ENCODE measurements at regions not wholly inside any gene's neighbourhood (a gene's known extent, or its start where the extent isn't known, plus 50 kb on each side); places are given as distances from the start of the nearest gene placed in this dataset.
"Not testable (repeated sequence)": the region's sequence is repeated elsewhere in the genome, so short reads cannot be mapped to it uniquely, and the experiment has no call there.

DNA sequence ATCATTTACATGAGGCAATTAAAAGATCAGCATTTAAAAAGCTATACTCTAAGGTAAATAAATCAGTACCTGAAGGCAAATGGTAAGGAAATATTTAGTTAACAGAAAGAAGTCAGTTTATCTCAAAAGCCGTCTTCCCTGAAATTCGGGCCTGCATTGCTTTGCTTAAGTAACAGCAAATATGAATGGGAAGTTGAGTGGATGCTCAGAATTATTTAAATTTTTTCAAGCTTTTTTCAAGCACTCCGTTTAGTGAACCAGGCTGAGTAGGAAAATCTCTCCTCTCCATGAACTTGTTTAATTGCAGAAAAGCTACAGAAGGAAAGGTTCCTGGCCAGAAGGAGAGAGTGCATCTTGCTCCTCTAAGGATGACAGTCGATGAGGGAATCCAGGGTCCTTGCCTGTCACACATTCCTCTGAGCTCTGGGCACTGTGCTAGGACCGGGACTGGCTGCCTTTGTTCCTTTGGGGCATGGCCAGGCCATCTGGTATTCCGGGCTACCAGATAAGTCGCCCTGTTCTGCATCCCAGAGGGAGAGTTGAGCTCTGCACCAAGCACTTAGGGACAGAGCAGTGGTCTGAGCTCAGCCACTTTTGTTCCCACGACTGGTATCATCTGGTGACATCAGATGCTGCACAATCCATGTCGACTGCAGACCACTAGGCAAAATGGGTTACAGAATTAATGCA, 77.6 kb downstream of the RIN2 start:
- in situ Hi-C loops (cut with MboI; ENCODE audit: low pct_unique_long_range_greater_than_20kb, low sequenced_read_pairs, unreplicated experiment), result no loop called here
- DNase-seq (ENCODE audit: low spot score), result no peak
- TF ChIP-seq, protein P1, sequence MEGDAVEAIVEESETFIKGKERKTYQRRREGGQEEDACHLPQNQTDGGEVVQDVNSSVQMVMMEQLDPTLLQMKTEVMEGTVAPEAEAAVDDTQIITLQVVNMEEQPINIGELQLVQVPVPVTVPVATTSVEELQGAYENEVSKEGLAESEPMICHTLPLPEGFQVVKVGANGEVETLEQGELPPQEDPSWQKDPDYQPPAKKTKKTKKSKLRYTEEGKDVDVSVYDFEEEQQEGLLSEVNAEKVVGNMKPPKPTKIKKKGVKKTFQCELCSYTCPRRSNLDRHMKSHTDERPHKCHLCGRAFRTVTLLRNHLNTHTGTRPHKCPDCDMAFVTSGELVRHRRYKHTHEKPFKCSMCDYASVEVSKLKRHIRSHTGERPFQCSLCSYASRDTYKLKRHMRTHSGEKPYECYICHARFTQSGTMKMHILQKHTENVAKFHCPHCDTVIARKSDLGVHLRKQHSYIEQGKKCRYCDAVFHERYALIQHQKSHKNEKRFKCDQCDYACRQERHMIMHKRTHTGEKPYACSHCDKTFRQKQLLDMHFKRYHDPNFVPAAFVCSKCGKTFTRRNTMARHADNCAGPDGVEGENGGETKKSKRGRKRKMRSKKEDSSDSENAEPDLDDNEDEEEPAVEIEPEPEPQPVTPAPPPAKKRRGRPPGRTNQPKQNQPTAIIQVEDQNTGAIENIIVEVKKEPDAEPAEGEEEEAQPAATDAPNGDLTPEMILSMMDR (IDR thresholded peaks at IDR 0.05; ENCODE audit: extremely low read depth, insufficient read depth, missing control alignments), result no peak

DNA sequence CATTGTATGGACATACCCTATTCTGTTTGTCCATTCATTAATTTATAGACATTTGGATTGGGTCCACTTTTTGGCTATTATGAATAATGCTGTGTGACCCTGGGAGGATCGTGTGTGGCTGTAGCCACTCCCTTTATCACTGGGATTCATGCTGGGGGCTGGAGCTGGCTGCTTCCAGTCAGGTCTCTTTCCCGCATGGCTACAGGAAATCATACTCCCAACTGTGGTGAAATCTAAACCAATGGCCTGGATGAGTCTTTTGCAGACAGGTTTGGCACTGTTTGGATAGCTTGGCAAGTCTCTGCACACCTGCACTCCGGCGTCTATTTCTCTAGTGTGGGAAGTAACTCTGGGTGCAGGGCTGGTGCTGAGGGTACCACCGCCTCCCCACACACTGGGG, 80.4 kb downstream of the RIN2 start:
- no peak for DNase-seq (ENCODE audit: low spot score)
- in situ Hi-C loops (cut with MboI; ENCODE audit: low pct_unique_long_range_greater_than_20kb, low sequenced_read_pairs, unreplicated experiment), result no loop called here
- TF ChIP-seq, protein P1 (IDR thresholded peaks at IDR 0.05; ENCODE audit: extremely low read depth, insufficient read depth, missing control alignments), result no peak

DNA sequence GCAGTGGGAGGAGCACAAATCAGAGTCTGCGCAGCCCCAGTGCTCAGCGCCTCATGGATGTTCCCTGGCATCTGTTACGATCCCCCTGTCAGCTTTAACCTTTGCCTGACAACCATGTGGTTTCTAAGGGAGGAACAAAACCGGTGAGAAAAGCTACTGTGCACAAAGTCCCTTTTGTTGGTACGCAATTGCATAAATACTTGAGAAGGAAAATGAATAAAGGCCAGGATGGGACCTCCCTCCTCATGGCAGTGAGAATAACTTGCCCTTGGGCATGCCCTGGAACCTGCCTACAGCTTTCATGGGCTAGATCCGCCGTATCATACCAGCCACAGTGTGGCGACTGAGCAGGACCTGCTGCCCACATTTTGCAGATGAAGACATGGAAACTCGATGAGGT, 81.0 kb downstream of the RIN2 start:
- in situ Hi-C loops (cut with MboI; ENCODE audit: low pct_unique_long_range_greater_than_20kb, low sequenced_read_pairs, unreplicated experiment), result no loop called here
- no peak for DNase-seq (ENCODE audit: low spot score)

DNA sequence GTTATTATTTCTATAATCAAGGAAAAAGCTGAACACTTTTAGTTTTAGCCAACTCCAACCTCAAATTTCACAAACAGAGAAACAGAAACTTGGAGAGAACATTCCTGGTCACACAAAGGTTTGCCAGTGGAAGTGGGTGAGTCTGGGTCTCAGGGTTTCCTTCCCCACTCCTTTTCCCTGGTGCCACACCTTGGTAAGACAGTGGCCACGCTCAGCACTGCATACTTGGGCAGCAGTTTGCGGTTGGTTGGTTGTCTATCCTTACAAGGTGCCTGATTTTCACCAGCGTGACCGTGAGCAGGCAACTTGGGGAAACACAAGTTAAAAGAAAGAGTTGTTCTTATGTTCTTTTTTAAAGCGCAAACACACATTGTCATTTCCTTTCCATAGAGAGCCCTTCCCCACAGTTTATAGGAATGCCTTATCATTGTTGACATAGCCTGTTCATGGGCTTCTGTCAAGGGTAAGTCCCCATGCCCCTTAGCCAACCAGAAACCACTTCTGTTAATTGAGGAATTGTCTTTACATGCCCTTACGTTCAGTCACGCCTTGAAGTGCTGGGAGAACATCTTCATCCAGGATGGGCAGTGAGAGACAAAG, 82.2 kb downstream of the RIN2 start:
- no peak for DNase-seq (ENCODE audit: low spot score)
- in situ Hi-C loops (cut with MboI; ENCODE audit: low pct_unique_long_range_greater_than_20kb, low sequenced_read_pairs, unreplicated experiment), result no loop called here

More for the DNA sequence above, 81.0 kb downstream of the RIN2 start:
- TF ChIP-seq, protein P1 (IDR thresholded peaks at IDR 0.05; ENCODE audit: extremely low read depth, insufficient read depth, missing control alignments), result no peak

DNA sequence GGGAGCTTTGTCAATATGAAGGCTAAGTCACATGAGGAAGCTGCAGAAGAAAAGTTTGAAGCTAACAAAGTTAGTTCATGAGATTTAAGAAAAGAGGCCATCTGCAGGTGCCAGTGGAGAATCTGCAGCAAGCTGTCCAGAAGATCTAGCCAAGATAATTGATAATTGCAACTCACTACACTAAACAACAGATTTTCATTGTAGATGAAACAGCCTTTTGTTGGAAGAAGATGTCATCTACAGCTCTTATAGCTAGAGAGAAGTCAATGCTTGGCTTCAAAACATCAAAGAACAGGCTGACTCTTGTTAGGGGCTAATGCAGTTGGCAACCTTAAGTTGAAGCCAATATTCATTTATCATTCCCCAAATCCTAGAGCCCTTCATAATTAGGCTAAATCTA, 83.7 kb downstream of the RIN2 start:
- TF ChIP-seq, protein P1 (IDR thresholded peaks at IDR 0.05; ENCODE audit: extremely low read depth, insufficient read depth, missing control alignments), result no peak
- no peak for DNase-seq (ENCODE audit: low spot score)
- in situ Hi-C loops (cut with MboI; ENCODE audit: low pct_unique_long_range_greater_than_20kb, low sequenced_read_pairs, unreplicated experiment), result no loop called here

More for the DNA sequence above, 82.2 kb downstream of the RIN2 start:
- TF ChIP-seq, protein P1 (IDR thresholded peaks at IDR 0.05; ENCODE audit: extremely low read depth, insufficient read depth, missing control alignments), result no peak

DNA sequence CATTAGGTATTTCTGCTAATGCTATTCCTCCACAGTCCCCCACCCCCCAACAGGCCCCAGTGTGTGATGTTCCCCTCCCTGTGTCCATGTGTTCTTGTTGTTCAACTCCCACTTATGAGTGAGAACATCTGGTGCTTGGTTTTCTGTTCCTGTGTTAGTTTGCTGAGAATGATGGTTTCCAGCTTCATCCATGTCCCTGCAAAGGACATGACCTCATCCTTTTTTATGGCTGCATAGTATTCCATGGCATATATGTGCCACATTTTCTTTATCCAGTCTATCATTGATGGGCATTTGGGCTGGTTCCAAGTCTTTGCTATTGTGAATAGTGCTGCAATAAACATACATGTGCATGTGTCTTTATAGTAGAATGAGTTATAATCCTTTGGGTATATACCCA, 86.8 kb downstream of the RIN2 start:
- DNase-seq (ENCODE audit: low spot score); in situ Hi-C loops (cut with MboI; ENCODE audit: low pct_unique_long_range_greater_than_20kb, low sequenced_read_pairs, unreplicated experiment): not testable (repeated sequence)

DNA sequence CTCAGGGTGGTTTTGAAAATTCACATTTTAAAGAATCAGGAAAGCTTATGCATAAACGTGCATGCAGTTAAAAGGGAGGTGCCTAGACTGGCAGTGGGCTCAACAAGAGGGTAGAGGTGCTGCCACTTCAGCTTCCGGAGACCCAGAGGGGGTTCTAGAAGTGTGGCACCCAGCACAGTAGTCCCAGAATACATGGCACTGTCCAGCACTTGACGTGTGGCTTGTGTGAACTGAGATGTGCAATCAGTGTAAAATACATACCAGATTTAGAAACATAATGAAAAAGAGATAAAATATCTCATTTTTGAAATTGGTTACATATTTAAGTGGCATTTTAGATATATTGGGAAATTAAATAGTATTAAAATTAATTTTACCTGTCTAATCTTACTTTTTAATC, 89.3 kb downstream of the RIN2 start:
- DNase-seq (ENCODE audit: low spot score), result no peak
- in situ Hi-C loops (cut with MboI; ENCODE audit: low pct_unique_long_range_greater_than_20kb, low sequenced_read_pairs, unreplicated experiment), result no loop called here
- TF ChIP-seq, protein P1 (IDR thresholded peaks at IDR 0.05; ENCODE audit: extremely low read depth, insufficient read depth, missing control alignments), result no peak

Data from GM13977 (cell line).